GM12864 (cell line): ENCODE measurements at regions not wholly inside any gene's neighbourhood (a gene's known extent, or its start where the extent isn't known, plus 50 kb on each side); places are given as distances from the start of the nearest gene placed in this dataset.

ENCODE experiments used
- DNase-seq: peaks from one replicate; pipeline ENCODE4 v3.0.0-alpha.2; 2011; ENCODE audit warnings: low read depth
- H3K4me3 ChIP-seq: 2 replicates; pipeline ENCODE4 v1.5.1; 2011; ENCODE audit warnings: mild to moderate bottlenecking, low read depth, low read length, control low read depth
- CTCF ChIP-seq: IDR thresholded peaks from 2 replicates; pipeline ENCODE4 v1.5.1; 2011; ENCODE audit warnings: low read depth, mild to moderate bottlenecking, moderate library complexity, low read length, control low read depth, inconsistent platforms; ENCODE audit errors: missing control alignments

- no peak for TF ChIP-seq CTCF
- no peak for DNase-seq
- no peak overlapping the region for H3K4me3 ChIP-seq
Measured at GRCh38 chr1:242754926-242755325, 230.4 kb upstream of the PLD5 start.

GRCh38 chr1:242754125-242754524 is 229.6 kb upstream of the PLD5 start:
- TF ChIP-seq CTCF: no peak
- DNase-seq: no peak
- H3K4me3 ChIP-seq: no peak overlapping the region

DNA sequence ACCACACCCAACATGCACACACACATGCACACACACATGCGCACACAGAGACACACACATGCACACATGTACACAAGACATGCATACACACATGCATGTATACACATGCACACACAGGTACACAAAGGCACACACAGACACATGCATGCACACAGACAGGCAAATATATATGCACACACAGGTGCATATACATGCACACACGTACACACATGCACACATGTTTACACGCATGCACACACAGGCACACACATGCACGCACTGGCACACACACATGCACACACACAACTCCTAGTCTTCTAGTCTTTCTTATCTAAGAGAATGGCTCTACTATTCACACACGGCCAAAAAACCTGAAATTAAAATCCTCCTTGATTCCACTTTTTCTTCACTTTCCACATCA is 222.7 kb upstream of the PLD5 start:
- no peak for TF ChIP-seq CTCF

DNA sequence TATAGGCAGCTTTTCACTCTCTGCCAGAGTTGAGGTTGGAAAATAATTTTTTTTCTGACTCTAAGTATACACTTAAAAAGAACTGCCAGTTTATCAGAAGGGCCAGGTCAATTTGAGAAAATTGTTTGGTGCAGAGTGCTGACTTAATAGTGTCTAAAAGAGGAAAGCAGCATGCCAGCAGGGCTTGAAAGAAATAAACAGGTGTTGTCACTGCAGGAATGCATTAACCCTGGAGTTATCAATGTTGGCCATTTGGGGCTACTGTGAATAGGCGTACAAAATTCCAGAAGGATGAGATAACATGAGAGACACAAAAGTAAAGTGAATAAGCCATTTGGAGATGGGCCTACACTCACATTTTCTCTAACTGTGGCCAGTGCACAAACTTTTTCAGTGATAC is 220.6 kb upstream of the PLD5 start:
- no peak for TF ChIP-seq CTCF

More for the DNA sequence above, 222.7 kb upstream of the PLD5 start:
- no peak overlapping the region for H3K4me3 ChIP-seq
- DNase-seq: no peak

DNA sequence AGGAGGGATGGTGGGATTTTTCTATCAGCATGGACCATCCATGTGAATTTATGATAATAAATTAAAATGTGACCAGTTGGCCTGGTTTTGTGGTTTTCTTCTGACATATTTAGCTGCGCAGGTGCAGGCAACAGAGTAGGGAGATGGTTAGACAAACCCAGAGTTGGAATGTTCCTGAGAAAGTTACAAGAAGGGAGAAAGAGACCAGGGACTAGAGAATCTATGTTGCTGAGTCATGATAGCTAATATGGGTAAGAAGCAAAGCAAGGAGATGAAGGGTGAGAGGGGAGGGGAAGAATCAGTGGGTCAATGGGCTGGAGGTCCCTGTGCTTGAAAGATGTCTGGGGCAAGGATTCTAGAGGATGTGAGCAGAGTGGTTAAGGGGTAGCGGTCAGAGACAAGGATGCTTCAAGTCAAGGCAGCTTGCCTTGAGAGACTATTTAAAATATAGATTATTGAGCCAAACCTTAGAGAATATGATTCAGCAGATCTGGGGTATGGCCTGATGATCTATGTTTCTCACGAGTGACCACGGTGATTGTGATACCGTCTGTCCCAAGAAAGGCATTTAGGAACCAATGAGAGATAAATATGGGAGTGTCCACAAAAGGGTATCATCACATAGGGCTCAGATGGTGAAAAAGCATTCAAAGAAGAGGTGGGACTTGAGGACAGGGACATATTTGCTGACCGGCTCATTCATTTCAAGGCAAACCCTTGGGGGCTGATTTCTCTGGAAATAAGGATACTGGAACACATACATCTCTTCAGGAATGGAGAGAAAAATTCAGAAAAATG is 219.7 kb upstream of the PLD5 start:
- no peak overlapping the region for H3K4me3 ChIP-seq
- DNase-seq: no peak
- no peak for TF ChIP-seq CTCF

More for the DNA sequence above, 220.6 kb upstream of the PLD5 start:
- no peak overlapping the region for H3K4me3 ChIP-seq
- DNase-seq: no peak

- no peak for DNase-seq
- H3K4me3 ChIP-seq: no peak overlapping the region
- TF ChIP-seq CTCF: no peak
Measured at GRCh38 chr1:242738702-242739645, 214.5 kb upstream of the PLD5 start.
